ENCODE measurements at regions not wholly inside any gene's neighbourhood (a gene's known extent, or its start where the extent isn't known, plus 50 kb on each side); places are given as distances from the start of the nearest gene placed in this dataset.

DNA sequence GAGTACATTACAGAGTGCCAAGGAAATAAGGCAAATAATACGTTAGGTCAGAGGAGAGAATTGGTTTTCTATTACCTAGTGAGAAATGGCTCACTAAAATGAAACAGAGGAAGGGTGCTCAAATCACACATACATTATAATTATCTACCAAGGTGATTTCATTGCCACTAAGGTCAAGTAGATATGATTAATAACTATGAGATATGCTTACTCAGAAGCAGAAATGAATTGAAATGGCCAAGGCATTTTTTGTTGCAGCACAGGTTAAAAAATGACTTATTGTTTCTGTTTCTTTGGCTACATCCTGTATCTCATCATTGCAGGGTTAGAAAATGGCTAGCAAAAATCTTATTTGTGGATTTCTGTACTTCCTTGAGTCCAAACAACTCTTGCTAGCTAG, 154.5 kb upstream of the GORAB start:
- TF ChIP-seq, protein P1, sequence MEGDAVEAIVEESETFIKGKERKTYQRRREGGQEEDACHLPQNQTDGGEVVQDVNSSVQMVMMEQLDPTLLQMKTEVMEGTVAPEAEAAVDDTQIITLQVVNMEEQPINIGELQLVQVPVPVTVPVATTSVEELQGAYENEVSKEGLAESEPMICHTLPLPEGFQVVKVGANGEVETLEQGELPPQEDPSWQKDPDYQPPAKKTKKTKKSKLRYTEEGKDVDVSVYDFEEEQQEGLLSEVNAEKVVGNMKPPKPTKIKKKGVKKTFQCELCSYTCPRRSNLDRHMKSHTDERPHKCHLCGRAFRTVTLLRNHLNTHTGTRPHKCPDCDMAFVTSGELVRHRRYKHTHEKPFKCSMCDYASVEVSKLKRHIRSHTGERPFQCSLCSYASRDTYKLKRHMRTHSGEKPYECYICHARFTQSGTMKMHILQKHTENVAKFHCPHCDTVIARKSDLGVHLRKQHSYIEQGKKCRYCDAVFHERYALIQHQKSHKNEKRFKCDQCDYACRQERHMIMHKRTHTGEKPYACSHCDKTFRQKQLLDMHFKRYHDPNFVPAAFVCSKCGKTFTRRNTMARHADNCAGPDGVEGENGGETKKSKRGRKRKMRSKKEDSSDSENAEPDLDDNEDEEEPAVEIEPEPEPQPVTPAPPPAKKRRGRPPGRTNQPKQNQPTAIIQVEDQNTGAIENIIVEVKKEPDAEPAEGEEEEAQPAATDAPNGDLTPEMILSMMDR (IDR thresholded peaks at IDR 0.05) = no peak
- TF ChIP-seq POLR2A (IDR thresholded peaks at IDR 0.05) = no peak

All from lower leg skin (tissue), 3 donors.